GM18861 (cell line): ENCODE measurements at regions not wholly inside any gene's neighbourhood (a gene's known extent, or its start where the extent isn't known, plus 50 kb on each side); places are given as distances from the start of the nearest gene placed in this dataset.
"Not testable (repeated sequence)": the region's sequence is repeated elsewhere in the genome, so short reads cannot be mapped to it uniquely, and the experiment has no call there.

Experiments
- ATAC-seq: cut with Tn5 transposase; IDR thresholded peaks from one replicate; pipeline ENCODE4 v1.9.1; 2021; ENCODE audit not compliant: unreplicated experiment

- ATAC-seq: no peak
These were observed 255.0 kb upstream of the ZFP64 start for GRCh38 chr20:52446421-52447224.

- no peak for ATAC-seq
These were observed 252.9 kb upstream of the ZFP64 start for GRCh38 chr20:52444455-52444854.

GRCh38 chr20:52443874-52444273 lies 252.3 kb upstream of the ZFP64 start:
- ATAC-seq: no peak

GRCh38 chr20:52441710-52442109 lies 250.1 kb upstream of the ZFP64 start:
- ATAC-seq: no peak

- ATAC-seq: no peak
These were observed 247.8 kb upstream of the ZFP64 start for GRCh38 chr20:52439375-52439774.

- no peak for ATAC-seq
These were observed 246.9 kb upstream of the ZFP64 start for GRCh38 chr20:52438326-52438963.

- ATAC-seq: no peak
These were observed 242.9 kb upstream of the ZFP64 start for GRCh38 chr20:52434453-52434852.

- ATAC-seq: no peak
These were observed 242.5 kb upstream of the ZFP64 start for GRCh38 chr20:52434041-52434425.

- ATAC-seq: no peak
These were observed 241.9 kb upstream of the ZFP64 start for GRCh38 chr20:52433326-52434040.

- ATAC-seq: no peak
These were observed 241.2 kb upstream of the ZFP64 start for GRCh38 chr20:52432740-52433139.

GRCh38 chr20:52429029-52429428 lies 237.4 kb upstream of the ZFP64 start:
- ATAC-seq: no peak

- no peak for ATAC-seq
These were observed 236.4 kb upstream of the ZFP64 start for GRCh38 chr20:52427960-52428359.

GRCh38 chr20:52426856-52427255 lies 235.3 kb upstream of the ZFP64 start:
- ATAC-seq: no peak

GRCh38 chr20:52425701-52426100 lies 234.1 kb upstream of the ZFP64 start:
- ATAC-seq: no peak

GRCh38 chr20:52425253-52425652 lies 233.7 kb upstream of the ZFP64 start:
- no peak for ATAC-seq

- not testable (repeated sequence) for ATAC-seq
These were observed 232.9 kb upstream of the ZFP64 start for GRCh38 chr20:52424357-52424942.

GRCh38 chr20:52423536-52424140 lies 232.1 kb upstream of the ZFP64 start:
- ATAC-seq: not testable (repeated sequence)

GRCh38 chr20:52422574-52423336 lies 231.2 kb upstream of the ZFP64 start:
- ATAC-seq: no peak

- no peak for ATAC-seq
These were observed 229.2 kb upstream of the ZFP64 start for GRCh38 chr20:52420805-52421204.

- no peak for ATAC-seq
These were observed 227.6 kb upstream of the ZFP64 start for GRCh38 chr20:52419205-52419604.
